ENCODE measurements at regions not wholly inside any gene's neighbourhood (a gene's known extent, or its start where the extent isn't known, plus 50 kb on each side); places are given as distances from the start of the nearest gene placed in this dataset.
"Not testable (repeated sequence)": the region's sequence is repeated elsewhere in the genome, so short reads cannot be mapped to it uniquely, and the experiment has no call there.

GRCh38 chr22:26927821-26928220 lies 270.4 kb downstream of the MIAT start:
- DNase-seq (ENCODE audit: low read depth), result no peak

DNA sequence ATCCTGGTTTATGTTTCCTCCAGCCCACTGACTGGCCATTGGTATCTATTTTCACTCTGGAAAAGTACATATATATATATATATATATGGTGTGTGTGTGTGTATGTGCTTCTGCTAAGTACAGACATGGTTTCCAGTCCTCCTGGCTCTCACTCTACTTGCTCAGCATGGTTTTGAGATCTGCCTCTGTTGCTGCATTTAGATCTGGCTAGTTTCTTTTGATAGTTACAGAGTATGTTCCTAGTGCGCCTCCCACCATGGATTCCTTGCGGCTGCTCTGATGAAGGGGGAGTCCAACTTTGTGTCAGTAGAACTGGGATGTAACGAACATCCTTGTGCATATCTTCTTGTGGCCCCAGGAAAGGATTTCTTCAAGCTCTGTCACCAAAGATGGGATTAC lies 274.1 kb downstream of the MIAT start:
- no peak for DNase-seq (ENCODE audit: low read depth)

DNA sequence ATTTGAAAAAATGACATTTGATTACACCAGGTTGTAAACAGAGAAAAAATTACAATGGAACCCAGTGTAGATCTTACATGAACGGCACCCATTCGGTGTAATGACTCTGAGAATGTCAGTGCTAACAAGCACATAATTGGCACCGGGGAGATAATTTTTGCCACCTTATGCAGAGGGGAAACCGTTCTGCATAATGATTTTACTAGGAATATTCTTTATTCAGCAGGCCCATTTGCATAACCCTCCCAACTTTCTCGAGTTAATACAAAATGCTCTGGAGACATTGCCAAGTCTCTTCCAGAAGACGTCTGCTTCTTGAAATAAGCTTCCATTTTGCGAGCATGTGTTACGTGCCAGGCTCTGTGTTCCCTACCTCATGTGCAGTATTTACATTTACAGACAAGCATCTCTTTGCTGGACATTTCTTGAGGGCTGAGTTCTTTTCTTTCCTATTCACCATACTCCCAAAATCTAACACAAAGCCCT lies 275.8 kb downstream of the MIAT start:
- no peak for DNase-seq (ENCODE audit: low read depth)

GRCh38 chr22:26937213-26937612 lies 279.8 kb downstream of the MIAT start:
- DNase-seq (ENCODE audit: low read depth), result no peak

- no peak for DNase-seq (ENCODE audit: low read depth)
Observed at GRCh38 chr22:26939466-26939865, 282.1 kb downstream of the MIAT start.

DNA sequence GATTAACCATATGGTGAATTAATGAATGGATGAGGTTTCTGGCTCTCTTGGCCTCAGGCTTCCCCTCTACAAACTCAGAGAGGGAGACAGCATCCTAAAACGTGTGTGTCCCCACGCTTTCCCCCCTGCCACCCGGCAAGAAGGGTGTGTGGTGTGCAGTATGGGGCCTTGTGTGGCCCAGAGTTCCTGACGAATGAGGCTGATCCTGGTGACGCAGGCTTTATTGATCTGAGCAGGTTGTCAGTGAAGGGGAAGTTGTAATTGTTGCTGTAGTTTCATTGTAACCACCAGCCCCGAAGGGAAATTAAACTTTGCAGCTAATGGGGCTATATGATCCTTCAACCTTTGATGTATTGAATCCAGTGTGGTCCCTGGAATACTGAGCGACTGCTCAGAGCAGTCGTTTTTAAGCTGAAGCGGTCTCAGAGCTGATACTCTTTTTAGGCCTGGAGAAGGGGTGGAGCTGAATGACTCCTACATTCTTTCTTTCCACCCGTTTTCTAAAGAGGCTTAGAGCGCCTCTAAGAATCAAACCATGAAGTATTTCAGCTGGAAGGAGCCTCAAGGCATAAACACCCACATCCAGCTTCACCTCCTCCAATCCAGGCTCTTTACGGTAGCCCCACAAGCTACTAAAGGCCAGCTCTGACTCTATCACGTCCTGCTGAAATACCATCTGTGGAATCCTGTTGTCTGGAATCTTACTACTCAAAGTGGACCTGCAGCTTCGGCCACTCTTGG lies 284.7 kb downstream of the MIAT start:
- no peak for DNase-seq (ENCODE audit: low read depth)

- no peak for DNase-seq (ENCODE audit: low read depth)
Observed at GRCh38 chr22:26942637-26942957, 285.2 kb downstream of the MIAT start.

GRCh38 chr22:26945565-26945964 lies 288.2 kb downstream of the MIAT start:
- DNase-seq (ENCODE audit: low read depth), result no peak

GRCh38 chr22:26949193-26949592 lies 291.8 kb downstream of the MIAT start:
- no peak for DNase-seq (ENCODE audit: low read depth)

DNA sequence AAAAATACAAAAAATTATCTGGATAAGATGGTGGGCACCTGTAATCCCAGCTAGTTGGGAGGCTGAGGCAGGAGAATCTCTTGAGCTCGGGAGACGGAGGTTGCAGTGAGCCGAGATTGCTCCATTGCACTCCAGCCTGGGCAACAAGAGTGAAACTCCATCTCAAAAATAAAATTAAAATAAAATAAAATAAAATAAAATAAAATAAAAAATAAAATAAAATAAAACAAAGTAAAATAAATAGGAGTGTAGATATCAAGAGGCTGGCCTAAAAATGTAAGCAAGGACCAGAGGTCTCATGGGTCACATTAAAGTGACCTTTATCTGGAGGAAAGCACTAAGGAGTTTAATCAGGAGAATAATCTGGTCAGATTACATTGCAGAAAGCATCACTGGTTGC lies 293.8 kb downstream of the MIAT start:
- not testable (repeated sequence) for DNase-seq (ENCODE audit: low read depth)

DNA sequence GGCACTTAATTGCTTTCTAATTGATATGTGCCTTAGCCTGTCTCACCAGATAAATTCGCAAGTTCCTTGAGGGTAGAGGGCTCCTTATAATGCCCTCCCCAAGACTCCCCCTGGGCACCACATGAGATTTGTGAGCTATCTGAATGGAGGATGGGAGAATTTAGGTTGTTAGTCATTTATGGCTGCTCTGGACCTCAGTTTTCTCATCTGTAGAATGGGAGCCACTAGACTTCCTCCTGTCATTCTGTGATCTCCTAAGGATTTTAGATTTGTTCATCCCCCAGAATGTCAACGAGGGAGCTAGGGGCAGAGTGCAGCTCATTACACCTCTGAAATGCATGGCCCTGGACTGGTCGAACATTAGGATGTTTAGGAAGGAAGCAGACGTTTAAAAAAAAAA lies 294.6 kb downstream of the MIAT start:
- no peak for DNase-seq (ENCODE audit: low read depth)

DNA sequence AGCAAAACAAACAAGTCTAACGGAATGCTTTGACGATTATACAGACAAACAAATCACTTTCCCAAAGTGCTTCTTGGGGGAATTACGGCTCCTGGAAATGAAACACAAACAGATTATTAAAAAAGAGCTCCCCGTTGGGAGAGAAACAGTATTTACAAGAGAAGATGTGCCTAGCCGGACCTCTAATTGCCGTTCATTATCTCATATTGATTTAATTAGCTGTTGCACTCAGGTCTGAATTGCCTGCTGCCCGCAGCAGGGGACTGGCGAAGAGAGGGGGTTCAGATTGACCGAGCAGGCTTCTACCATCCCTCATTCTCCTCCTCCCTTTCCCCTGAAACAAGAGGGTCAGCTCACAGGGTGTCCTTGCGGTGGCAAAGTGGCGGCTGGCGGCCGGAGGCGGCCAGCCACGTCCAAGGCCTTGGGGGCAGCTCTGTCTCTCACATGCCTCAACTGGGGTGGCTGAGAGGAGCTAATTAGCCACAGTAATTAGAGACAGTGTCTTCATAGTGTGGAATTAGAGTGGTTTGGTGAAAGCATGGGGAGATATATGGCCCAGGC lies 295.1 kb downstream of the MIAT start:
- no peak for DNase-seq (ENCODE audit: low read depth)

GRCh38 chr22:26953012-26953883 lies 295.9 kb downstream of the MIAT start:
- no peak for DNase-seq (ENCODE audit: low read depth)

DNA sequence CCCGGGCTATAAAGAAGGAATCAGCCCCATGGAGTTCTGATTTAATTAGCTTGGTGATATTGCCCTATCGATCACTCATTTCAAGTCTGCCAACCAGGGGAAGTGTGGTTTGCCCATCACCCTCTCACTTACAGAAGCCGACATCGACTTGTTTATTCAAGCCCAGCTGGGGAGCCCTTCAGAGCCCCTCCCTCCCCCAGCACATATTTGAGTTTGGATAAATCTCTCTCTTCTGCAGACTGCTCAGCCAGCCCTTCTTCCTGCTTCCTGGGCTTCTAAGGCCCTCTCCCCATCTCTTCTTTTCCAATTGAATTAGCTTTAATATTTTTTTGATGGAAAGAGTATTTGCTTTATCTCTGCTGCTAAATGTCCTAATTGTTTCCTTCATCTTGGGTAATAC lies 299.0 kb downstream of the MIAT start:
- no peak for DNase-seq (ENCODE audit: low read depth)

DNA sequence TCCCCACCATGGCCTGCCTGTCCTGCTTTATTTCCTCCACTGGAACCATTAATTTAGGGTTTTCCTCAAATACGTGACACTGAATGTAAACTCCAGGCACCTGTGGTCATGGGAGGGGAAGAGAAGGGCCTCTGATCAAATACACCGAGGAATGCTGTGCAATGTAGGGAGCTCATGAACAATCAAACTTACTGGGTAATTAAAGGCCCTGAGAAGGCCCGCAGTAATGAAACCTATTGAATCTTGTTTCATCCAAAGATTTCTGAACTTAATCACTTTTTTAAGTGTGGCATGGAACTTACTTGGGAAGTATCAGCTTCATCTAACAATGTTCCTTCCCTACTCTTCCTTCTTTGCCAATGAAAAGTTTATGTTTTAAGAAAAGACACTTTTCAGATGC lies 299.8 kb downstream of the MIAT start:
- DNase-seq (ENCODE audit: low read depth), result no peak

DNA sequence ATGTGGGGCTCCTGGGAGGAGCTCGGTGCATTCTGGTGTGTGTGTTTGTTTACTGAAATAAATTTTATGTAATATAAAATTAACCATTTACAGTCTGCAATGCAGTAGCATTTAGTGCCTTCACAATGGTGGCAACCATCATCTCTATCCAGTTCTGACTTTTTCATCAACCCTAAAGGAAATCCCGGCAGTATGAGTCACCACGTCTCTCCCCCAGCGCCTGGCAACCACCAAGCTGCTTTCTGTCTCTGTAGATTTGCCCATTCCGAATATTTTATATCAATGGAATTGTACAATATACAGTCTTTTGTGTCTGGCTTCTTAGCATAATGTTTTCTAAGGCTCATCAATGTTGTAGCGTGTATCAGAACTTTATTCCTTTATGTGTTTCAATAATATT lies 300.5 kb downstream of the MIAT start:
- no peak for DNase-seq (ENCODE audit: low read depth)

GRCh38 chr22:26958378-26958777 lies 301.0 kb downstream of the MIAT start:
- DNase-seq (ENCODE audit: low read depth), result no peak

DNA sequence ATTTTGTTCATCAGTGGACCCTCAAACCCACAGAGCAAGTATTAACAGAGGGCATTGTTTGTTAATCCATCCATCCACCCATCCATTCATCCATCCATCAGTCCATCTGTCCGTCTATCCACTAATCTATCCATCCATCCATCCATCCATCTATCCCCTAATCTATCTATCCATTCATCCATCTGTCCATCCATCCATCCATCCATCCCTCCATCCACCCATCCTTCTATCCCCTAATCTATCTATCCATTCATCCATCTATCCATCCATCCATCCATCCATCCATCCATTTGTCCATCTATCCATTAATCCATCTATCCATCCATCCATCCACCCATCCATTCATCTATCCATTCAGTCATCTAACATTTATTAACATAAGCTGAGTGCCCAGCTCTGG lies 307.3 kb downstream of the MIAT start:
- DNase-seq (ENCODE audit: low read depth), result no peak

GRCh38 chr22:26967282-26967681 lies 309.9 kb downstream of the MIAT start:
- DNase-seq (ENCODE audit: low read depth), result no peak

- no peak for DNase-seq (ENCODE audit: low read depth)
Observed at GRCh38 chr22:26968859-26969523, 311.6 kb downstream of the MIAT start.

GRCh38 chr22:26970809-26971394 lies 313.5 kb downstream of the MIAT start:
- DNase-seq (ENCODE audit: low read depth), result no peak

GRCh38 chr22:26972286-26972685 lies 314.9 kb downstream of the MIAT start:
- DNase-seq (ENCODE audit: low read depth), result no peak

Data from activated T-cell treated with anti-CD3 and anti-CD28 coated beads for 1 hour (primary cell).